Retinal pigment epithelial cell (primary cell): ENCODE measurements at regions not wholly inside any gene's neighbourhood (a gene's known extent, or its start where the extent isn't known, plus 50 kb on each side); places are given as distances from the start of the nearest gene placed in this dataset.

ENCODE experiments used
- DNase-seq: peaks from one replicate; pipeline ENCODE4 v3.0.0-alpha.2; 2010; ENCODE audit warnings: low read depth
- H3K4me3 ChIP-seq: 2 replicates; pipeline ENCODE4 v1.5.1; 2011; ENCODE audit warnings: mild to moderate bottlenecking, low read length, control low read depth, moderate library complexity
- CTCF ChIP-seq: conservative IDR thresholded peaks from 2 replicates; pipeline ENCODE4 v1.5.1; 2011; ENCODE audit warnings: low read depth, low read length, control low read depth, inconsistent platforms

GRCh38 chr11:81897639-81898038 is 836.0 kb downstream of the FAM181B start:
- no peak for DNase-seq
- no peak for TF ChIP-seq CTCF
- no peak overlapping the region for H3K4me3 ChIP-seq

- TF ChIP-seq CTCF = no peak
- no peak for DNase-seq
- H3K4me3 ChIP-seq = no peak overlapping the region
These were observed 838.4 kb downstream of the FAM181B start for GRCh38 chr11:81895258-81895657.

GRCh38 chr11:81892770-81893635 is 840.7 kb downstream of the FAM181B start:
- DNase-seq = no peak
- TF ChIP-seq CTCF = no peak
- no peak overlapping the region for H3K4me3 ChIP-seq

- TF ChIP-seq CTCF = no peak
- no peak overlapping the region for H3K4me3 ChIP-seq
- no peak for DNase-seq
These were observed 845.3 kb downstream of the FAM181B start for GRCh38 chr11:81888391-81888790.

- no peak for TF ChIP-seq CTCF
- H3K4me3 ChIP-seq = no peak overlapping the region
- no peak for DNase-seq
These were observed 846.0 kb downstream of the FAM181B start for GRCh38 chr11:81887671-81888070.

- no peak for DNase-seq
- TF ChIP-seq CTCF = no peak
- no peak overlapping the region for H3K4me3 ChIP-seq
These were observed 847.1 kb downstream of the FAM181B start for GRCh38 chr11:81886406-81887075.

- TF ChIP-seq CTCF = no peak
- DNase-seq = no peak
- H3K4me3 ChIP-seq = no peak overlapping the region
These were observed 859.0 kb downstream of the FAM181B start for GRCh38 chr11:81874635-81875034.
